ENCODE measurements at regions not wholly inside any gene's neighbourhood (a gene's known extent, or its start where the extent isn't known, plus 50 kb on each side); places are given as distances from the start of the nearest gene placed in this dataset.

DNA sequence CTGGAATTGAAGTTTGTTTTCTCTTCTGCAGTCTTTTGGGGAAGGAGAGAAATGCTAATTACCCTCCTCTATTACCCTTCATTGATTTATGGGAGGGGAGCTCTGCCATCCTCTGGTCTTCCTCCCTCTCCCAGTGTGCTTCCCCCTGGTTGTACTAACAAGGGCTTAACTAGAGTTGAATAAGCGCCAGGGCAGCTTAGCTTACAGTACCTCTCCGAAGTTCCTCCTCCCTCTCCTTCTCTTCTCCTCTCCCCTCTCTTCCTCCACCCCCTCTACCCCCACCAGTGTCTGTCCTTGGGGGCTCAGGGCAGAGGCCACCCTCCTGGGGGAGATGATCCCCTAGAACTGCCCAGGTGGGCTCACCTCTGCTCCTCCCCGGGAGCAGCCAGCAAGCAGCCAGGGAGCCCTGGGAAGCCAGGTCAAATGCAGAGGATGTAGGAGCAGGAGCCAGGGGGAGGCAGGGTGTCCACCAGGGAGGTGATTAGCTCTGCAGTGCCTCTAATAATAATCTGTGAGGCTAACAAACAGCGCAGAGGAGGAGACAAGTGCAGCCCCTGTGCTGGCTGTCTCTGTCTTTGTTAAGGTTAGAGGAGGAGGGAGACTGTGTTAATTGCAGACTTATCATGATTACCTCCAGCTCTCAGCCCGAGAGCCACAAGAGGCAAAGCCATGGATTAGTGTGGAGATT, 191.6 kb upstream of the CADM1 start:
- no peak for DNase-seq (ENCODE audit: low spot score)

- DNase-seq (ENCODE audit: low spot score), result no peak
Measured at GRCh38 chr11:115693002-115693401, 188.8 kb upstream of the CADM1 start.

DNA sequence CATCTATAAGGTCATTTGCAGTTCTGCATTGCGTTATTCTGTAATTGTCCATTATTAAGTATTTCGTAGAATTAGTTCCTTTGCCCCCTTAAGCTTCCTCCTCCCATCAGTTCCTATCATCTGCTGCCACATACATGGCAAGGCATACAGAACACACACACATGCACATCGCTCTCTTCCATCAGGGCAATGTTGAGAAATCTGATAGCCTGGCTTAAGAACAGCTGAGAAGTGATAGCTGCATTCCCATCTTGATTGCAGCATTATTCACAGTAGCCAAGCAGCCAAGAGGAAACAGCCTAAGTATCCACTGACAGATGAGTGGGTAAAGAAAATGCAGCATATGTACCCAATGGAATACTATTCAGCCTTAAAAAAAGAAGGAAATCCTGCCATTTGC, 186.8 kb upstream of the CADM1 start:
- no peak for DNase-seq (ENCODE audit: low spot score)

GRCh38 chr11:115687934-115688333, 183.7 kb upstream of the CADM1 start:
- no peak for DNase-seq (ENCODE audit: low spot score)

DNA sequence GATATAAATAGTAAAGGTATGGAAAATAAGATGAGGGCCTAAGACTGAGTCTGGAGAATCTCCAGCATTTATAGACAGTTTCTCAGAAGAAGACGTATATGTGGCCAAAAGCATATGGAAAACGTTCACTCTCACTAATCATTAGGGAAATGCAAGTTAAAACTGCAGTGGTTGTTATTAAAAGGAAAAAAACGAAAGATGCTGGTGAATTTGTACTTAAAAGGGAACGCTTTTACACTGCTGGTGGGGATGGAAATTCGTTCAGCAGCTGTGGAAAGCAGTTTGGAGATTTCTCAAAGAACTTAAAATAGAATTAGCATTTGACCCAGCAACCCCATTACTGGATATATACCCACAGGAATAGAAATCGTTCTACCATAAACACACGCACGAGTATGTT, 180.5 kb upstream of the CADM1 start:
- DNase-seq (ENCODE audit: low spot score), result no peak

GRCh38 chr11:115684135-115684534, 179.9 kb upstream of the CADM1 start:
- no peak for DNase-seq (ENCODE audit: low spot score)

DNA sequence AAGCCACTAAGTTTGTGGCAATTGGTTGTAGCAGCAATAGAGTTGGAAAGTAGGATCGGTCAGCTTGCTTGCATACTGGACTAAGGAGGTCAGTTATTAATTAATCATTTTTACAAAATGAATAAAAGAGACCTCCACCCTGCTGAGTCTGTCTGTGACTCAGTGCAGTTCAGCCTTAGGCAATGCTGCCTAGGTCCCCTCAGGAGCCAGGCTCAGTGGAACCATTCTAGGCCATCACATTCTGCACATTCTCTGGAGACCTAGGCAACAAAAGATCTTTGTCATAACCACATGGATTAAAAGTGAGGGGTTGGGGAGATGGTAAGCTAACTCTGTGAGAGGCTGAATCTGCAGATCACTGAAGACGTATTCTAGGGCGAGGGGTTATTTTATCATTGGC, 178.7 kb upstream of the CADM1 start:
- DNase-seq (ENCODE audit: low spot score), result no peak

GRCh38 chr11:115682101-115682500, 177.9 kb upstream of the CADM1 start:
- no peak for DNase-seq (ENCODE audit: low spot score)

DNA sequence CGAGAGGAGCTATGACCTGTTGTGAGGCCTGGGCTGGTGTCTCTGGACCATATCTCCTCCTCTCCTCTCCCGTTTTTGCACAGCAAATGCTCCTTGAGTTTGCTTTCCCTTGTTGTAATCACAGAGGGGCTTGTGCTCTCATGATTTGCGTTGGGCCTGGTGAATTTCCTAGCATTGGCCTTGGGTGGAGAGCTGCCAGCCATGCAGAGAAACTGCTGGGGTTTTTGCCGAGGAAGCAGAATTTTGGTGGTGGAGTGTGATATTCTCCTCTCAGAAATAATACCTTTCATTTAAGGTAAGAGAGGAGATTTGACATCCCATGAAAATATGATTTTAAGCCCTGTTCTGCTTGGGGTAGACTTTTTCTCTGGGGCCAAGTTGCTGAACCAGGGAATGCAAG, 175.7 kb upstream of the CADM1 start:
- no peak for DNase-seq (ENCODE audit: low spot score)

DNA sequence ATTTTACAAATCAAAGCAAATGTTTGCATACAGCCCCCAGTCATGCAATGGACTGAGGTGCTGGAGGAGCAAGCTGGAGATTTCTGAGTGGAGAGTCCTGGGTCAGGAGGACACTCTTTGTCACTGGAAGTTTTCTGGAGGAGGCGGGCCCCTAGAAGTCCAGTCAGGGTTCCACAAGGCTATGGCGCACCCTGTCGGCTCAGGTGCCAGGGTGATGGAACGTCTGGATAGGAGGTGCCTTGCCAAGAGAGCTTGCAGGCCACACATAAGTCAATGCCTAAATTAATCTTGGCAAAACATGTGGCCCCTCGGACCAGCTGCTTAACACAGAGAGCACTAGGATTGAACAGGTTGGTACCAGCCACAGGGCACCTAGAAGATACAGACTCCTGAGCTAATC, 174.7 kb upstream of the CADM1 start:
- no peak for DNase-seq (ENCODE audit: low spot score)

DNA sequence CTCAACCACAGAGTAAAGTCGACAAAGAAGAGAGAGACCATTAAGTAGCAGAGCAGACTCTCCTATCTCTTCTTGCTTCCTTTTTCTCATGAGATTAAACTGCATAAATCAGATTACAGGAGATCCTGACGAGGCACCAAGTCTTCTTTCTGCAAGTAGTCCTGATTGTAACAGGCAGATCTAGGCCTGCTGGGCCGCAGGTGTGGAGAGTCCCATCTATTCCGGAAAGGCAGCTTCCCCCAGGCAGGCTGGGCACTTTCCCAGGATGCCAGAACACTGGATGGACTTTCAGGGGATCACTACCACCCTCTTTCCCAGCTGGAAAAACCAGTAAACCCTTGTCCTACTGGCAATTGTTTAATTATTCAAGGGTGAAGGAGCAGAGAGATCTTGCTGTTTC, 173.0 kb upstream of the CADM1 start:
- DNase-seq (ENCODE audit: low spot score), result no peak

DNA sequence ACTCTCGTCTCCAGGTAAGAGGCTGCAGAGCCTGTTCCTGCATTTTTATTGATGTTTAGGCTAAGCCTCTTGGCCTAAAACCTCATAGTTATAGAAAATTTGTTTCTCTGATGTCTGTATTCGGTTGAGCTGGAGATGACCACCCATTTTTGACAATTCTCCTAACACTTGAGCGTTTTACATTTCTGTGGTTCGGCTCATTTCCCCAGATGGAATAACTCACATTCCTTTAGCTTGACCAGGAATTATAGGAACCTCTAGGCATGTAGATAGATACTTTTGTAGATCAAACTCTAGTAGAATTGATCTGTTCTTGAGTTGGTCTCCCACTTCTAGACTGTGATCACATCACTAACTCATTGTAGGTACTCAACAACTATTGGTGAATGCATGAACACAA, 172.6 kb upstream of the CADM1 start:
- DNase-seq (ENCODE audit: low spot score), result no peak

DNA sequence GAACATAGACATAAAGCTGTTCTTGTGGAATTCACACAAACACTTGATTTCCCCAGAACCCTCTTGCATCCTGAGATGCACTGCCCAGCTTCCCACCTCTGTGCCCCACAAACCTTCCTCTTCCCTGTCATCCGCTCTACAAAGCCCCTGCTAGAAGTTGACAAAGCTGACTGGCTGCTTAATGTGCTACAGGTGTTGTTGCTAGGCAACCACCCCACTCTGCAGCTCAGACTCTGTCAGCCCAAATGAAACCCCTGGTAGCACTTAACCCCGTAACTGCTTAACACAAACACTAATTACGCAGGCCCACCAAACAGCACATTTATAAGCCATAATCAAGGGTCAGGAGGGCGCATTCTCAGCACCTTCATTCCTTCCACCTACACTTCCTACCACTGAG, 172.0 kb upstream of the CADM1 start:
- DNase-seq (ENCODE audit: low spot score), result no peak

GRCh38 chr11:115674937-115675544, 170.8 kb upstream of the CADM1 start:
- no peak for DNase-seq (ENCODE audit: low spot score)

GRCh38 chr11:115674176-115674936, 170.1 kb upstream of the CADM1 start:
- DNase-seq (ENCODE audit: low spot score), result no peak

- DNase-seq (ENCODE audit: low spot score), result no peak
Measured at GRCh38 chr11:115673720-115674119, 169.5 kb upstream of the CADM1 start.

GRCh38 chr11:115672999-115673411, 168.8 kb upstream of the CADM1 start:
- no peak for DNase-seq (ENCODE audit: low spot score)

GRCh38 chr11:115672412-115672811, 168.2 kb upstream of the CADM1 start:
- DNase-seq (ENCODE audit: low spot score), result no peak

DNA sequence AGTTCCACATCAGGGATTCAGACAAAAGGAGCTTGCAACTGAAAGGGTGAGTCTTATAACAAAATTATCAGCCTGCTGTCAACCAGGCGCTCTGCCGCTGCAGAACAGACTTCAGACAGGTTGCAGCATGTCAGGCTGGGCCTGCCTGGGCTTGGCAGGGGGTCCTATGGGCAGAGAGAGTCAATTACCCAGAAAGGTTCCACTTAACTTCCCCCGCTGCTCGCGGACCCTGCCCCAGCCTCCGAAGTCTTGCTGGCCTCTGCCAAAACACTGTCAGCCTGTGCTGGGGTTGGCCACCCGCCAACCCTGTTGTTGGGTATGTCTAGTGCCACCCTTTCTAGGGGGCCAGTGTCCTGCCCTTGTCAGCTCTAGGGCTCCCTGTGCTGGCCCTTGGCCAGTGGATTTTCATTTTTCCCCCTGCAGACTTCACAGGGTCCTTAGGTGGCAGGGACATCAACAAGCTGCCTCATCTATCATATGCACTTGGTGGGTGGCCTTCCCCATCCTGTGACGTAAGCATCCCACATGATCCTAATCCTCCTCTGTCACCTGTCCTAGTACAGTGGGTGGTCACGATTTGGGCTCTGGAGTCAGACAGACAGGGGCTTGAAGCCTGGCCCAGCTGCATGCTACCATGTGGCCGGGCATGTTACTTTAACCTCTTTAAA, 166.5 kb upstream of the CADM1 start:
- no peak for DNase-seq (ENCODE audit: low spot score)

DNA sequence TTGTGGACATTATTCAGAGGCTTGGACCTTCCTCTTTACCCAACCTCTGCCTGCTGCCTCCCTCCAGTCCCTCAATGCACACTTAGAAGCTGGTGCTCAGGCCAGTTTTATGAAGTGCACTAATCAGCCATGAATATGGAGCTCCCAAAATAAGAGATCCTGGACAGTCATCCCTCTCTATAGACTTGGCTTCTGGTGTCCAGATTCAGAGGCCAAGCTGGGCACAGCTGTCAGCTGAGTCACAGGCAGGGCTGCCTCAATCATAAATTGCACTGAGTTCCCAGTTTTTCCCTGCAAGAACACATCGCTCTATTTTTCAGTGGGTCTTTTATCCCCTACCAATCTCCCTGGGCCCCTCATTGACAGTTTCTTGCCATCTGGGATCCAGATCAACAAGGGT, 161.7 kb upstream of the CADM1 start:
- DNase-seq (ENCODE audit: low spot score), result no peak

DNA sequence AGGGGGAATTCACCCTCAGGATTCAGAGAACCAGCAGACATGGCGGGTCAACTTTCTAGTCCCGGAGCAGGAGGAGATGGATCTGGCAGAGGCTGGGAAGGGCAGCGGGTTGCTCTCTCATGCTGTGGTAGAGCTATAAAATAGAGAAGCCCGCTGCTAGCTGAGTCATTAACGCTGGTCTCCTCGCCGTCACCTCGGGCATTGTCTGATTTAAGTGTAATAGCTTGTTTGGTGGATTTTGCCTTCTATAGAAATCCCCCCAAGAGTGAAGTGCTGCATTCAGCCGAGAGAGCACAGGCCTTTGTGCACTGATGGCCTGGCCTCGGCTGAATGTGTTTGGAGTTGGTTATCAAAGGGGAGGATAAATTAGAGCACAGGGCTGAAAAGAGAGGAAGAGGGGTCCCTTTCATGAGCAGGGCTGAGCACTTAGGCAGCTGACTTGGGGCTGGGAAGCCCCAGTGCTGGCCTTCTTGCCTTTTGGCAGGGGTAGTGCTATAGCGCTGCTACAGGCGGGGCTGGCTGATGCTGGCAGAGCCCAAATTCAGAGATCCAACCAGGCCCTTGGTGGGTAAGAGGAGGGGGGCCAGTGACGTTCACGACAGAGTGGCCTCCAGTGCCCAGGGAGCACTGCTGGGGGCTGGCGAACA, 161.1 kb upstream of the CADM1 start:
- no peak for DNase-seq (ENCODE audit: low spot score)

GRCh38 chr11:115664313-115664712, 160.1 kb upstream of the CADM1 start:
- DNase-seq (ENCODE audit: low spot score), result no peak

Measured in NAMALWA (cell line).